ACHN (cell line): ENCODE measurements at regions not wholly inside any gene's neighbourhood (a gene's known extent, or its start where the extent isn't known, plus 50 kb on each side); places are given as distances from the start of the nearest gene placed in this dataset.
A peak's percentile ranks its signal among the peaks of the same experiment; 100 is the strongest.

Experiments
- DNase-seq: peaks from one replicate; pipeline ENCODE4 v3.0.0-alpha.2; 2015
- in situ Hi-C: cut with HindIII; loops from 2 replicates; pipeline ENCODE4 v1.10.0; 2017; ENCODE audit warnings: low sequenced_read_pairs, low pct_ligation_motif_present, low pct_unique_long_range_greater_than_20kb

DNA sequence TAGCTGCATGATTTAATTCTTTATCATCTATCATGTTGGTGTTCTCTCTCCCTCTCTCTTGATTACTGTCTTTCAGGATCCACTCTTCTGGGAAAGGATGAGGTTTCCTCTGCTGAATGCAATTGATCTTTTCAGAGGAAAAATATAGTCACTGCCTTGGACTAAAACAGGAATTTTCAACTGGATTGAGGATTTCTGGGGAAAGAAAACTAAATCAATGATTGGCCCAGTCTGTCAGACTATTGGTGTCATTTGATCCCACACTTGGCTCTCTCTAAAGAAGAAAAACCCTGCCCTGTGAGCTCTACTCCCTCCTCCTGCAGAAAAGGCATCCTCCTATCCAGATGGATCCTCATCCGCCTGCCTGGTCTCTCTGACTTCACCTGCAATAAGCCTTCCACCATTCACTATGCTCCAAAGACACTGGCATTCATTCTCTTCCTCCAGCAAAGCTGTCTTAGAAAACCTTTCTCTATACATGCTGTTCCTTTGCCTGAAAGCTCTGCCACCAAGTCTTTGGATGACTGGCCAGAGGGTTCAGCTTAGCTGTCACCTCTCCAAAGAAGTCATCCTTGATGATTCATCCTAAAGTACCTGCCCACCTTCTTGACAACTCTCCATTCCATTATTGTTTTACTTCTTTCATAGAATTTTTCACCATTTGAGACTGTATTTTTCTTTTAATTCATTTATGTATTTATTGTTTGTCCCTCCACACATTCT lies 127.7 kb upstream of the CAND1 start:
- no peak for DNase-seq
- in situ Hi-C loops: no loop called here

DNA sequence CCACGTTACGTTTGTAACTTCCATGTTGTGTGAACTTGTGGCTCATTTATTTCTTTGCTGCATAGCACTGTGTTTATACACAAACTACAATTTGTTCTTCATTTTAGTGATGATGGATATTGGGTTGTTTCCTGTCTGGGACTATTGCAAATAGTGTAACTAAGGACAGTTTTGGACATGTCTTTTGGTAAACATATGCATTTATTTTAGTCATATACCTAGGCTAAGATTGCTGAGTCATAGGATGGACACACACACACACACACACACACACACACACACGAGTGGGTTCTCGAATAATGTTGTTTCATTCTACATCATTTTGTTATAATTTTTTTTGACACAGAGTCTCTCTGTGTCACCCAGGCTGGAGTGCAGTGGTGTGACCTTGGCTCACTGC lies 123.5 kb upstream of the CAND1 start:
- no peak for DNase-seq
- in situ Hi-C loops: no loop called here

DNA sequence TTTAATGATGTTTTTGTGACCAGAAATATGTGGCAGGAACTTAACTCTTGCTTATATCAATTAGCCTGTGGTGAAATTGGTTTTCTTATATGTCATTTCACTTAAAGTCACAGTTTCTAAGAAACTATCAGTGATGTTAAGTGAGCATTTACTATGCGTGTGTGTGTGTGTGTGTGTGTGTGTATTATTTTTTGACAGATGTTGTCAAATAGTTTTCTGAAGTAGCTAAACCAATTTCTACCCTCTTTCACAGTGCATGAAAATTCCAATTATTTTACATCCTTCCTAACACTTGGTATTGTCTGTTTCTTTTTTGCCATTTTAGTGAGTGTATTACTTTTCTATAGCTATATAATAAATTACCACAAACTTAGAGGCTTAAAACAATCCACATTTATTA lies 122.1 kb upstream of the CAND1 start:
- in situ Hi-C loops: no loop called here
- DNase-seq: no peak

DNA sequence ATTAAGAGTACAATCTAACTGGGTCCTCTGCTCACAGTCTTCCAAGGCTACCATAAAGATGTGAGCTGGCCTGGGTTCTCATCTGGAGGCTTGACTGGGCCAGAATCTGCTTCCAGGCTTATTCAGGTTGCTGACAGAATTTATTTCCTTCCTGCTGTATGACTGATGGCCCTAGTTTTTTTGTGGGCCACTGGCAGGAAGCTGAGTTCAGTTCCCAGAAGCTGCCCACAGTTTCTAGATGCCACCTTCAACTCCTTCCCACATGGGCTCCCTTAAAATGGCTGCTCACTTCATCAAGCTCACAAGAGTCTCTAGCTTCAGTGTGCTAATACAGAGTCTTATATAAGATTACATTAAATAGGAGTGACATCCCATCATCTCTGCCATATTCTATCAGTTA lies 121.7 kb upstream of the CAND1 start:
- in situ Hi-C loops: no loop called here
- DNase-seq: no peak

DNA sequence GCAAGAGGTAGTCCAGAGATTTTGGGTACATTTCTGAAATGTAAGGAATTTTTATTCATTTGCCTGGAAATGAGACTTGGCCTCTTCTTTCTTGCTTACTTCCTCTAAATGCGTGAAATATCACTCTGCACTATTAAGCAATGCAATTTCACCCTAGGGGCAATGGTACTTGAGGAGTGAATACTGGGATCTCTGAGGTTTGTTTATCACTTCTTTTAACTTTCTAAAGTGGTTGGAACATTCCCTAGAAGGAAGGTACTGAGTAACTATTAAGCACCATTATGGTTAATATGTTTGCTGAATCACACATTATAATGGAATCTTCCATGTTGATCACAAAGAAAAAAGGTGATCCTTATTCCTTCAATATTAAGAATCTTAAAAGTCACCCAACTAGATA lies 120.9 kb upstream of the CAND1 start:
- no peak for DNase-seq
- in situ Hi-C loops: no loop called here

DNA sequence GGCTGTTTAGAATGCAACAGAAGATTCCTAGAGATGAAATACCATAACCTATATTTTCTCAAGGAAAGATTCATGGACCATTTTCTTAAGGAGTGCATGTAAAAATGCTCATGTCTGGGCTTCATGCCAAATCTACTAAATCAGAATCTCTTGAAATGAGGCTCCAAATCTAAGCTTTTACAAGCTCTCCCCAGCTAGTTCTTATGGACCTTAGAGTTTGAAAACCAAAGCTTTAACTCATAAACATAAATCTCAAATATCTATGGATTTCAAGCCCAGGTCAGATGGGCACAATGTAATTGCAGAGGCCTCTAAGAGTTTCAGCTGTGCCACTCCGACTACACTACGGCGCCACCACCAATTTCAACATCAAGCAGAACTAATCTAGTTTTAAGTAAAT lies 117.3 kb upstream of the CAND1 start:
- no peak for DNase-seq
- in situ Hi-C loops: no loop called here

DNA sequence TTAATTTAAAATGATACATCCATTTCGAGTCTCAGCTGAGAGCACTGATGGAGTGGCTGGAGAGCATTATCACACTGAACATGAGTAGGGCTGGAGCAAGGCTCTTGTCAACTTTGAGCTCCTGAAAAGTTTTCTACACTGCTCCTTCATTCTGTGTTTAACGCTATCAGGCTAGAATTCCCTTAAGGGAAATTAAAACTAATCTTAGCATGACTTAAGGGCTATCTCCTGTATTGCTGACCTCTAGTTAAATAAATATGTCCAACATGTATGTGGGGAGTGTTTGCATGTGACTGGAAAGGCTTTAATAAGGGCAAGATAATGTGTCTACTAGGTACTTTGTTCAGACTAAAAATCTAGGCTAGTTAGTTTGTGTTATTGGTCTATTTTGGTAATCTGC lies 116.7 kb upstream of the CAND1 start:
- no peak for DNase-seq
- in situ Hi-C loops: no loop called here

DNA sequence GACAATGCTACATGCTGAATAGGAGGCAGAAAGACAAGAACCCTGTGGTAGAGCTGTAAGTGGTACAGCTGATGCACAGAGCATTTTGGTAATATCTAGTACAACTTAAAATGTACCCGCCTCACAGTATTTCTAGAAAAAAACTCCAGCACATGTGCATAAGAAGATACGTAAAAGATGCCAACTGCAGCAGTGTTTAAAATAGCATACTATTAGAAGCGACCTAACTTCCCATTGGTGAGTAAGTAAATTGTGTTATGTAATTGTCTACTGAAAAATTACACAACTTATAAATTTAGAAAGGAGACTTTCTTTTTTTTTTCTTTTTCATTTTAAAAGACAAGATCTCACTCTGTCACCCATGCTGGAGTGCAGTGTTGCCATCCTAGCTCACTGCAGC lies 114.3 kb upstream of the CAND1 start:
- in situ Hi-C loops: no loop called here
- no peak for DNase-seq

DNA sequence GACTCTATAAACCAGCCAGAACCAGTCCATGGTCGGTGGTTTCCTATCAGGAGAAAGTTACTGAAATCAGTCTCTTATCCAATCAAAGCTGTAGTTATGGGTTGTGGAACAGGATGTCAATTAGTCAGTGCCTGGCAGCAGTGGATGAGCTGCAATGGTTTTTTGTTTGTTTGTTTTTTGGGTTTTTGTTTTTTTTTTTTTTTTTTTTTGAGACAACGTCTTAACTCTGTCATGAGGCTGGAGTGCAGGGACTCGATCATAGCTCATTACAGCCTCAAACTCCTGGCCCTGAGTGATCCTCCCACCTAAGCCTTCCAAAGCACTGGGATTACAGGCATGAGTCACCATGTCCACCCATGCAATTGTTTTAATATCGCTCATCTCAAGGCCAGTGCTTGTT lies 113.3 kb upstream of the CAND1 start:
- DNase-seq: peak; percentile 13
- in situ Hi-C loops: no loop called here

DNA sequence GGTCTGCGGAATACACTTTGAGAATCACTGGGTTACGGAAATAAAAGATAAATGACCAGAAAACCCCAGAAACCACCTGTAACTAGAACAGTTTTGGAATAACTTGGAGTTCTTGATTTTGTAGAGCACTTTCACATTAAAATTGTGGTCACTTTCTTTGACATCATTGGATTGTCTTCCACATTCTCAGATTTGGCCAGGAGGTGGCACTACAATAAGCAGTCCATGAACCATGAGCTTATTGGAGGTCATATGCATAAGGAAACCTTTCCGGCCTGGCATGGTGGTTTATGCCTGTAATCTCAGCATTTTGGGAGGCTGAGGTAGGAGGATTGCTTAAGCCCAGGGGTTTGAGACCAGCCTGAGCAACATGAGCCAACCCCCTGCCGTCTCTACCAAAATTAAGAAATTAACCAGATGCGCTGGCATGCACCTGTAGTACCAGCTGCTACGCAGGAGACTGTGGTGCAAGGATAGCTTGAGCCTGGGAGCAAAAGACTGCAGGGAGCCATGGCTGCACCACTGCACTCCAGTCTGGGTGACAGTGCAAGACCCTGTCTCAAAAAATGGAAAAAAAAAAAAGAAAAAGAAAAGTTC lies 107.7 kb upstream of the CAND1 start:
- DNase-seq: peak; percentile 65

DNA sequence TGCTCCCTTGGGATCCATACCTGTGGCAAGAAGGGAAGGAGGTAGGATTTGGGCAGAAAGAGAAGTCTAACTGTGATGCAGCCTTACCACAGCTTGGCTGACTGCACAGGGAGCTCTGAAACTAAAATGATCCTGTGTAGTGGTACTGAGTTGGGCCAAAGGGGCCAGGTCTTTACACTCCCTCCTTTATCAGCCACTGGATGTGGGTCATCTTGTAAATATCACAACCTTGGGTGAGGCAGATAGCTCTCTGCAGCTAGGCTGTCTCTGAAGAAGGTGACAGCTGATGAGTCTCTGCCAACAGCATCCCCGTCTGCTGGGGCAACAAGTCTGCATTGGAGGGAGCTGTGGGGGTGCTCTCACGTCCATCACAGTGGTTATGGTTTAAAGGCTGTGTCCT lies 95.9 kb upstream of the CAND1 start:
- in situ Hi-C loops: no loop called here
- no peak for DNase-seq

More for the DNA sequence above, 107.7 kb upstream of the CAND1 start:
- in situ Hi-C loops: no loop called here

DNA sequence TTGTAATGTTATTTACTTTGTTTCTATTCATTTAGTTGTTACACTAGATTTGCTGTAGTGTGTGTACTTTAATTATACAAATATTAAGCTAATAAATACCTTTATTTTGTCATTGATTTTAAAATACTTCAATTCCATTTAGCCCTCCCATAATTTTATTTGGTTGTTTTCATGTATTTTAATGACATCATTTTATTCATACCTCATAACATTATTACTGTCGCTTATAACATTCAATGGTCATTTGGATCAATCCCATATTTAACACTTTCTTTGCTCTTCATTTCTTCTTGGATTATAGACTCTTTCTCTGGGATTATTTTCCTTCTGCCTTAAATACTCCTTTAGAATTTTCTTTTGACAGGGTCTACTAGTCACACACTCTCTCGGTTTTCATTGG lies 86.6 kb upstream of the CAND1 start:
- in situ Hi-C loops: no loop called here
- no peak for DNase-seq

DNA sequence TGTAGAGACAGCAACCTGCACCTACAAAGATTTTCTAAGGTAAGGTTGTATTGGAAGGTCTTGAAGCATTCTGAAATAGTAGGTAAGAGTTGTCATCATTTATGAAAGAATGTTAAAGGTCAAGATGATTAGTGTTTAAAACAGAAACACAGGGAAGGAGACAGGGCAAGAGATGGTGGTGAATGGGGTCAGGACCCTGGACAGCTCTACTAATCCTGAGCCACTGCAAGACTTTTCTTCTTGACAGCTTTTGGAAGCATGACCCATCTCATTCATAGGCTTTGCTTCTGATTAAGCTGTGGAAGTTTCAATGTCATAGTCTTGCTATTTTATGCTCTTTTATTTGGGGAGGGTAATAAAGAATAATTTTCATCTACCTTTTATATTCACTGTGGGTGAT lies 75.5 kb upstream of the CAND1 start:
- in situ Hi-C loops: no loop called here
- DNase-seq: peak; percentile 58

DNA sequence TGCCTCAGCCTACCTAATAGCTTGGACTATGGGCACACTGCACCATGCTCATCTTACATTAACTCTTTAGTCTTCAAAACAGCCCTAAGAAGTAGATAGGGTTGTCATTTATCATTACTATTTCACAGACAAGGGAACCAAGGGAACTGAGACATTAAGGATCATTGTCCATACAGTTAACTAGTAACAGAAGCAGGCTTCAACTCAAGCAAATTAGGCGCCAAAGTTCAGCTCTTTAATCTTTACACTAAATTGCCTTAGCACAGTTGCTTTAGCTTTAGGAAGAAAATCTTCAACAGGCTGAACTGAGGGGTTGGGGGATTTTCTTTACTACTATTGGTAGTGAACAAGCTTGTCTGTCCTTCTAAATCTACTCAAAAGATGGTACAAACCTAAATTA lies 68.8 kb upstream of the CAND1 start:
- DNase-seq: no peak
- in situ Hi-C loops: no loop called here

DNA sequence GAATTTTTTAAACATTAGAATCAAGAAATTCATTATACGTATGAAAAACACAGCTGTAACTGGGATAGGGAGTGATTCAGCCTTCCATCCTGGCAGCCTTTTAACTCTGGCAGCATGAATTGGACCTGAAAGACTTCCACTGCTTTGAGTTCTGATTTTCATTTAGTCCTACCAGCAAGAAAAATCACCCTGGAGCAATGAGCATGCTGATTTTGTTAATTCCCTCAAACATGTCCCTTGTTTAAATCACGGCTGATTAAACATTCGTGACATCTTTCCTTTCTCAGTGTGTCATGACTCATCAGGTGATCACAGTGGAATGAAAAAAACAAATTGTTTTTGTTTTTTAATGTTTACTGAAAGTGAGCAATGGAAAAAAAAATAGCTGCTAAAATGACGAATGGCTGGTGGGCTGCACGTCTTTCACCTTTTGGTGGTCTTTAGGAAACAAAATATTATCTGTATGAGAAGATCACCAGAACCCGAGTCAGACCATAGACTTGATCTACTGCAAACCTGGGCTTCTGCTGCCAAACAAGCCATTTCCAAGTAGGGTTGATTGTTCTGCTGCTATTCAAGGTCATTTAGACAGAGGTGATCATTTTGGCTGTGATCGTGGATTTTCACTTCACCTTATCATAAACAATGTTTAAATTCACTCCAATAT lies 67.0 kb upstream of the CAND1 start:
- no peak for DNase-seq
- in situ Hi-C loops: no loop called here

DNA sequence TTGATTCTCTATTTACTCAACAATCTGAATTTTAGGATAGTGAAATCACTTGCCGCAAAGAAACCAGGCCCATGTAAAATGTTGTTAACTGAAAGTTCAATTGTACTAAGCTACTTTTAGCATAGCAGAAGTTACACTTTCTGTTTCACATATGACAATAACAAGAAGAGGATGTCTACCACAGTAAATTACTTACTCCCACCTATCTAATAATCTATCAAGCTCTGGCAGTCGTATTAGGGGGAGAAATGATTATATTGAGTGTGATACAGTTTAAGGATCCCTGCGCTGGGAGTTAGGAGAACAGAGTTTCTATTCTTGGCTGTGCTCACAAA lies 66.5 kb upstream of the CAND1 start:
- in situ Hi-C loops: no loop called here
- DNase-seq: no peak

DNA sequence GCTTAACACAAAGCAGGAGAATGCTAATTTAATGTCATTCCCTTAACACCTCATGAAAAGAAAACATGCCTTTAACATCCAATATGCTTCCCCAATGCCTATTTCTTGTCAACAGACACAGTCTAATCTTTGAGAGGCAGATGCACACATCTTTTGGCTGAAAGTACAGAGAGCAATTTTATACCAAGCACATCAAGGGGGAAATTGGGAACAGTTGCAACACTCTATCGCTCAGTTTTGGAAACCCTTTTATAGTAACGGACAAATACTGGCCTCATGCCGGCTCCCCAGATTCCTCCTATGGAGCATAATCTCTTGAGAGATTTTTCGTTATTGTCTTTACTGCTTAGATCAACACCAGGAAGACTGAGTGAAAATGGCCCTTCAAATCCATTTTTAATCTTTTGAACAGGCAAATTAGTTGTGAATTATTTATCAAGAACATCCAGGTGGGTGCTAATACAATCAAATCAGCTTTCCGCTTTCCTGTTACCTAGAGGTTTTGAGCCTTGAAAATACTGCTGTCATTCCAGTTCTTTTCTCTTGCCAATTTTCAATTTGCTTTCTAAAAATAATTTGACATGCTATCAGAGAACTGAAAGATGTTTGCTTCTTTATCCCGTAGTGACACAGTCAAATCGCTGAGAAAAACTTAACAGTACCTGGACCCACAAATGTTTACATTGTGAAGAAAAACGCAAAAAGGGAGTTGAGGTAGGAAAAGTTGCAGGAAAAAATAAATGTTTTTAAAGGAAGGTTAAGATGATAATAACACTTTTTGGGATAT lies 60.7 kb upstream of the CAND1 start:
- in situ Hi-C loops: no loop called here
- no peak for DNase-seq

DNA sequence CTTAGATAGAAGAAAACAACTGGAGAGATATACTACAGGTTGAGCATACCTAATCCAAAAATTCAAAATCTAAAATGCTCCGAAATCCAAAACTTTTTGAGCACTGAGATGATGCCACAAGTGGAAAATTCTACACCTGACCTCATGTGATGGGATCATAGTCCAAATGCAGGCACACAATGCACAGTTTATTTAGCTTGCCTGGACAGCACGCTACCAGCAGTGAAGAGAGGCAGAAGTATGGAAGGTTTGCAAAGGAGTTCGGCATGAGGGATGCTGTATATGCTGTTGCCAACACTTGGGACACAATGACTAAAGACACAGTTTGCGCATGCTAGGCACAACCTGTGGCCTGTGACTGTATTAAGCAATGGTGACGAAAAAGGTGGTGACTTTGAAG lies 58.1 kb upstream of the CAND1 start:
- DNase-seq: no peak
- in situ Hi-C loops: no loop called here

DNA sequence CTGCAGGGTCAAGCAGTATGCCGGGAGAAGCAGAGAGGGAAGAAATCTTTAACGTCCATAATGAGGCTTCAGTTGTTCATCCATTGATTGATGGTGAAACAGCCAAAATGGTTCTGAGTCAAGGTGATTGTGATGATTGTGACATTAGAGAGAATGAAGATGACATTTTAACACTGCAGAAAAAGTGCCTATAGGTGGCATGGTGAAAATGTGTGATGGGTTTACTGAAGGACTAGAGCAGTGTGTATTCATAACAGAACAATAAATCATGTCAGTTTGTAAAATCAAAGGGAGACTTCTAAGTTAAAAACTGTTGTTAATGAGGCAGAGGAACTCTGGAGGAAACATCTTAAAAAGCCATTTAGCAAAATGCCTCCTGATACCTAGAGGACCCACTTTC lies 57.7 kb upstream of the CAND1 start:
- in situ Hi-C loops: no loop called here
- no peak for DNase-seq

DNA sequence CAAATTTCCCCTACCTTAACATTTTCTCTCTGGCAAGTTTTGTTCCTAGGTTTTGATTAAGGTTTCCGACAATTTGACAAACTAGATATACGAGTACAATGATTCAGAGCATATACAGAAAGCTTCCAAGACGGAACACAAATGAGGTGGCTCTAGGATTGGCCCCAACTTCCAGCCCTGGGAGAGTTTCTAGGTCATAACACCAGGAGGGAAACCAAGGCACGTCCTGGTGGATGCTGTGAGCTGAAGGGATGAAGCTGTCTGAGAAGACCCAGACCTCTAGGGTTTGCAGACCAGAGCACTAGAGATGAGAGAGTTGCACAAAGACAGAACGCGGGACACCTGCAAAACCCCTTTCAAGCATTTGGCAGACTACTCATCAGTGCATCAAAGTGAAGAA lies 51.5 kb upstream of the CAND1 start:
- no peak for DNase-seq
- in situ Hi-C loops: no loop called here
